ENCODE measurements at regions not wholly inside any gene's neighbourhood (a gene's known extent, or its start where the extent isn't known, plus 50 kb on each side); places are given as distances from the start of the nearest gene placed in this dataset.
"Not testable (repeated sequence)": the region's sequence is repeated elsewhere in the genome, so short reads cannot be mapped to it uniquely, and the experiment has no call there.

DNA sequence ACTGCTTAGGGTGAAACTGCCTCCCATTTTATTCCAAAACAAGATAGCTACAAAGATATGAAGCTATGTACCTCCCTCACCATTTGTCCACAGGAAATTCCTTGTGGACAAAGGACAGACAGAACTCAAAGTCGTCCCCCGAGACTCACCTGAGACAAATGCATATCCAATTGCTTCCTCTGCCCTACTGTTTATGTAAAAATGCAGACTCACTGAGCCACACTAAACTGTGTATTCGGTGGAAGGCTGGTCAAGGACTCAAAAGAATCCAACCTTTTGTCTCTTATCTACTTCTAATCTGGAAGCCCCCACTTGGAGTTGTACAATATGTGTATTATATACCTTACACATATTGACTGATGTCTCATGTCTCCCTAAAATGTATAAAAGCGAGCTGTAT, 288.0 kb upstream of the ERCC4 start:
- H3K4me3 ChIP-seq (ENCODE audit: low read depth, low read length) = no peak overlapping the region

GRCh38 chr16:13632504-13632903, 287.4 kb upstream of the ERCC4 start:
- H3K4me1 ChIP-seq (ENCODE audit: control insufficient read depth, insufficient read depth, low read length); H3K27ac ChIP-seq (ENCODE audit: extremely low read depth, low read depth, low read length); H3K4me3 ChIP-seq (ENCODE audit: low read depth, low read length); POLR2A ChIA-PET; H3K36me3 ChIP-seq (ENCODE audit: control insufficient read depth in 2 of 2, insufficient read depth in 1 of 2, low read length in 2 of 2); CTCF ChIA-PET; H3K9me3 ChIP-seq (ENCODE audit: control insufficient read depth, insufficient read depth, low read depth, low read length): not testable (repeated sequence)

More for the DNA sequence above, 288.0 kb upstream of the ERCC4 start:
- Histone ChIP-seq H3K27ac (ENCODE audit: extremely low read depth, low read depth, low read length) (no peak overlapping the region), H3K36me3 (ENCODE audit: control insufficient read depth in 2 of 2, insufficient read depth in 1 of 2, low read length in 2 of 2) (no peaks in the 10 kb centered on the region), H3K4me1 (ENCODE audit: control insufficient read depth, insufficient read depth, low read length) (no peaks in the 10 kb centered on the region), H3K9me3 (ENCODE audit: control insufficient read depth, insufficient read depth, low read depth, low read length) (no peaks in the 10 kb centered on the region)
- ChIA-PET CTCF (no interaction called here), POLR2A (no interaction called here)
- TF ChIP-seq ZNF26 (tag by site-specific recombination; IDR thresholded peaks at IDR 0.05) = no peak
- TF ChIP-seq ZBTB48 (tag by site-specific recombination; IDR thresholded peaks at IDR 0.05) = no peak
- TF ChIP-seq ZNF76 (tag by site-specific recombination; IDR thresholded peaks at IDR 0.05; ENCODE audit: borderline replicate concordance, low read depth) = no peak
- TF ChIP-seq ZNF23 (tag by site-specific recombination; IDR thresholded peaks at IDR 0.05; ENCODE audit: borderline replicate concordance) = no peak
- TF ChIP-seq ATF2 (tag by site-specific recombination; IDR thresholded peaks at IDR 0.05; ENCODE audit: low read depth) = no peak

- no peaks in the 10 kb centered on the region for H3K36me3 ChIP-seq (ENCODE audit: control insufficient read depth in 2 of 2, insufficient read depth in 1 of 2, low read length in 2 of 2)
- no peaks in the 10 kb centered on the region for H3K9me3 ChIP-seq (ENCODE audit: control insufficient read depth, insufficient read depth, low read depth, low read length)
- no peak overlapping the region for H3K4me3 ChIP-seq (ENCODE audit: low read depth, low read length)
- no peaks in the 10 kb centered on the region for H3K4me1 ChIP-seq (ENCODE audit: control insufficient read depth, insufficient read depth, low read length)
- no peak overlapping the region for H3K27ac ChIP-seq (ENCODE audit: extremely low read depth, low read depth, low read length)
- ChIA-PET CTCF (no interaction called here), POLR2A (no interaction called here)
- TF ChIP-seq ZBTB6 (tag by site-specific recombination; IDR thresholded peaks at IDR 0.05) (no peak), ZNF629 (tag by site-specific recombination; IDR thresholded peaks at IDR 0.05) (no peak), ZNF623 (tag by site-specific recombination; IDR thresholded peaks at IDR 0.05) (no peak), ZNF423 (tag by site-specific recombination; IDR thresholded peaks at IDR 0.05) (no peak), GLI2 (tag by site-specific recombination; IDR thresholded peaks at IDR 0.05; ENCODE audit: borderline replicate concordance, low read depth) (no peak), ZNF626 (tag by site-specific recombination; IDR thresholded peaks at IDR 0.05) (no peak), ZNF670 (tag by site-specific recombination; IDR thresholded peaks at IDR 0.05; ENCODE audit: low read depth) (no peak), ZNF624 (tag by site-specific recombination; IDR thresholded peaks at IDR 0.05) (no peak), ZNF266 (tag by site-specific recombination; IDR thresholded peaks at IDR 0.05; ENCODE audit: low read depth) (no peak), ZNF777 (tag by site-specific recombination; IDR thresholded peaks at IDR 0.05; ENCODE audit: borderline replicate concordance) (no peak), ZNF692 (tag by site-specific recombination; IDR thresholded peaks at IDR 0.05) (no peak), ZNF335 (tag by site-specific recombination; conservative IDR thresholded peaks at IDR 0.05) (no peak), ZNF19 (tag by site-specific recombination; IDR thresholded peaks at IDR 0.05; ENCODE audit: low read depth) (no peak), YY2 (tag by site-specific recombination; IDR thresholded peaks at IDR 0.05) (no peak), ZNF521 (tag by site-specific recombination; IDR thresholded peaks at IDR 0.05) (no peak), ZNF391 (tag by site-specific recombination; IDR thresholded peaks at IDR 0.05; ENCODE audit: borderline replicate concordance, low read depth) (no peak)
- TF ChIP-seq, protein P1, sequence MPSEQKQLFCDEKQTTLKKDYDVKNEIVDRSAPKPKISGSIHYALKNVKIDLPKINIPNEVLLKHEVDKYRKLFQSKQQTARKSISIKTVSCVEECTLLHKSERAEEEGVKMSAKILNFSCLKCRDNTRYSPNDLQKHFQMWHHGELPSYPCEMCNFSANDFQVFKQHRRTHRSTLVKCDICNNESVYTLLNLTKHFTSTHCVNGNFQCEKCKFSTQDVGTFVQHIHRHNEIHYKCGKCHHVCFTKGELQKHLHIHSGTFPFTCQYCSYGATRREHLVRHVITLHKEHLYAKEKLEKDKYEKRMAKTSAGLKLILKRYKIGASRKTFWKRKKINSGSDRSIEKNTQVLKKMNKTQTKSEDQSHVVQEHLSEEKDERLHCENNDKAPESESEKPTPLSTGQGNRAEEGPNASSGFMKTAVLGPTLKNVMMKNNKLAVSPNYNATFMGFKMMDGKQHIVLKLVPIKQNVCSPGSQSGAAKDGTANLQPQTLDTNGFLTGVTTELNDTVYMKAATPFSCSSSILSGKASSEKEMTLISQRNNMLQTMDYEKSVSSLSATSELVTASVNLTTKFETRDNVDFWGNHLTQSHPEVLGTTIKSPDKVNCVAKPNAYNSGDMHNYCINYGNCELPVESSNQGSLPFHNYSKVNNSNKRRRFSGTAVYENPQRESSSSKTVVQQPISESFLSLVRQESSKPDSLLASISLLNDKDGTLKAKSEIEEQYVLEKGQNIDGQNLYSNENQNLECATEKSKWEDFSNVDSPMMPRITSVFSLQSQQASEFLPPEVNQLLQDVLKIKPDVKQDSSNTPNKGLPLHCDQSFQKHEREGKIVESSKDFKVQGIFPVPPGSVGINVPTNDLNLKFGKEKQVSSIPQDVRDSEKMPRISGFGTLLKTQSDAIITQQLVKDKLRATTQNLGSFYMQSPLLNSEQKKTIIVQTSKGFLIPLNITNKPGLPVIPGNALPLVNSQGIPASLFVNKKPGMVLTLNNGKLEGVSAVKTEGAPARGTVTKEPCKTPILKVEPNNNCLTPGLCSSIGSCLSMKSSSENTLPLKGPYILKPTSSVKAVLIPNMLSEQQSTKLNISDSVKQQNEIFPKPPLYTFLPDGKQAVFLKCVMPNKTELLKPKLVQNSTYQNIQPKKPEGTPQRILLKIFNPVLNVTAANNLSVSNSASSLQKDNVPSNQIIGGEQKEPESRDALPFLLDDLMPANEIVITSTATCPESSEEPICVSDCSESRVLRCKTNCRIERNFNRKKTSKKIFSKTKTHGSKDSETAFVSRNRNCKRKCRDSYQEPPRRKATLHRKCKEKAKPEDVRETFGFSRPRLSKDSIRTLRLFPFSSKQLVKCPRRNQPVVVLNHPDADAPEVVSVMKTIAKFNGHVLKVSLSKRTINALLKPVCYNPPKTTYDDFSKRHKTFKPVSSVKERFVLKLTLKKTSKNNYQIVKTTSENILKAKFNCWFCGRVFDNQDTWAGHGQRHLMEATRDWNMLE (tag by site-specific recombination; conservative IDR thresholded peaks at IDR 0.05; ENCODE audit: low read depth) = no peak
Observed at GRCh38 chr16:13633391-13633861, 286.5 kb upstream of the ERCC4 start.
